Mammary epithelial cell (primary cell): ENCODE measurements at regions not wholly inside any gene's neighbourhood (a gene's known extent, or its start where the extent isn't known, plus 50 kb on each side); places are given as distances from the start of the nearest gene placed in this dataset.

ENCODE experiments used
- CTCF ChIP-seq, 2 donors: IDR thresholded peaks in 1 of 2; conservative IDR thresholded peaks in 1 of 2; 2 replicates each; pipeline ENCODE4 v1.5.1; 2011 to 2012; ENCODE audit warnings: inconsistent platforms in 2 of 2, low read length in 2 of 2, mild to moderate bottlenecking in 2 of 2, control low read depth in 1 of 2, low read depth in 1 of 2; ENCODE audit not compliant: insufficient read depth in 1 of 2; ENCODE audit errors: extremely low read depth in 1 of 2
- EZH2 ChIP-seq: IDR thresholded peaks from 2 replicates; pipeline ENCODE4 v1.6.1; 2012; ENCODE audit warnings: low read length, inconsistent platforms, borderline replicate concordance

- TF ChIP-seq CTCF (conservative IDR thresholded peaks at IDR 0.05 in 1 of 2, IDR thresholded peaks at IDR 0.05 in 1 of 2; ENCODE audit: extremely low read depth in 1 of 2, insufficient read depth in 1 of 2, low read depth in 1 of 2, low read length in 2 of 2) (no peak), EZH2 (no peak)
These were observed 112.5 kb upstream of the IGFBP3 start for GRCh38 chr7:46033592-46033991.
